A673 (cell line): ENCODE measurements at regions not wholly inside any gene's neighbourhood (a gene's known extent, or its start where the extent isn't known, plus 50 kb on each side); places are given as distances from the start of the nearest gene placed in this dataset.
A peak's percentile ranks its signal among the peaks of the same experiment; 100 is the strongest.

Source experiments
- BruUV-seq: library from RNA; stranded (reverse); fragments of 400-500 nt; replicated peaks from 2 replicates; lab custom pipeline; 2021; lab: Mats Ljungman, UMichigan
- CTCF ChIA-PET: fragments of 300-600 bp; sonication (Branson Sonifier 250); formaldehyde crosslinking; loops from one replicate; lab custom pipeline; 2022; ENCODE audit warnings: antibody characterized with exemption; lab: Charles Lee
- POLR2A ChIA-PET: fragments of 300-600 bp; sonication (Branson Sonifier 250); formaldehyde crosslinking; loops from one replicate; lab custom pipeline; 2022; ENCODE audit warnings: antibody characterized with exemption; ENCODE audit not compliant: low non-redundant PET; lab: Charles Lee
- DNase-seq: peaks from one replicate; pipeline ENCODE4 v3.0.0-alpha.2; 2015; ENCODE audit warnings: low spot score
- H3K27ac ChIP-seq: fragments of 200-600 bp; sonication (generic); 2 replicates; pipeline ENCODE4 v1.5.1; 2016; ENCODE audit warnings: mixed run types, low read depth, mild to moderate bottlenecking, mixed read lengths, antibody characterized with exemption, low read length; ENCODE audit not compliant: poor library complexity, severe bottlenecking
- H3K27me3 ChIP-seq: fragments of 200-600 bp; sonication (generic); replicated peaks from 2 replicates; pipeline ENCODE4 v1.6.1; 2017; ENCODE audit warnings: mixed run types, low read depth, mild to moderate bottlenecking, mixed read lengths, antibody characterized with exemption, low read length; ENCODE audit not compliant: insufficient read depth, poor library complexity
- H3K36me3 ChIP-seq: fragments of 200-600 bp; sonication (generic); 2 replicates; pipeline ENCODE4 v1.6.1; 2016; ENCODE audit warnings: mixed run types, mild to moderate bottlenecking, mixed read lengths, antibody characterized with exemption, low read length; ENCODE audit not compliant: insufficient read depth, poor library complexity, severe bottlenecking
- H3K4me1 ChIP-seq: fragments of 200-600 bp; sonication (generic); 2 replicates; pipeline ENCODE4 v1.6.1; 2017; ENCODE audit warnings: mixed run types, mild to moderate bottlenecking, mixed read lengths, antibody characterized with exemption, low read length; ENCODE audit not compliant: insufficient read depth, poor library complexity, severe bottlenecking
- H3K4me3 ChIP-seq: fragments of 200-600 bp; sonication (generic); 2 replicates; pipeline ENCODE4 v1.5.1; 2016; ENCODE audit warnings: low read depth, mixed run types, mild to moderate bottlenecking, mixed read lengths, low read length; ENCODE audit not compliant: poor library complexity, severe bottlenecking
- H3K9me3 ChIP-seq: fragments of 200-600 bp; sonication (generic); 2 replicates; pipeline ENCODE4 v1.6.1; 2016; ENCODE audit warnings: mixed run types, low read depth, mild to moderate bottlenecking, mixed read lengths, antibody characterized with exemption, low read length; ENCODE audit not compliant: poor library complexity, severe bottlenecking
- CTCF ChIP-seq: fragments of 300-800, 200-600 bp; sonication (generic); conservative IDR thresholded peaks from 2 replicates; pipeline ENCODE4 v1.5.1; 2017; ENCODE audit warnings: low read depth, mild to moderate bottlenecking, antibody characterized with exemption, low read length, moderate library complexity, mixed read lengths
- EZH2 ChIP-seq: fragments of 200-600 bp; sonication (generic); IDR thresholded peaks from 2 replicates; pipeline ENCODE4 v1.6.1; 2017; ENCODE audit warnings: borderline replicate concordance, low read depth, mild to moderate bottlenecking, mixed read lengths, antibody characterized with exemption, low read length; ENCODE audit not compliant: poor library complexity, severe bottlenecking
- intact Hi-C: fragments of 100-400 bp; cut with micrococcal nuclease; formaldehyde crosslinking; loops from one replicate; pipeline ENCODE4 v1.10.0; 2022; ENCODE audit not compliant: unreplicated experiment

GRCh38 chr7:81594767-81595166 is 175.1 kb downstream of the HGF start:
- Histone ChIP-seq H3K36me3 (no peaks in the 10 kb centered on the region), H3K27me3 (no peaks in the 10 kb centered on the region), H3K27ac (no peak overlapping the region), H3K9me3 (no peaks in the 10 kb centered on the region), H3K4me1 (no peaks in the 10 kb centered on the region), H3K4me3 (no peak overlapping the region)
- POLR2A ChIA-PET, result no interaction called here
- intact Hi-C loops, result no loop called here
- CTCF ChIA-PET, result no interaction called here
- TF ChIP-seq EZH2 (no peak), CTCF (no peak)
- peak; percentile 9 for DNase-seq
- BruUV-seq, result no TSS peak

- CTCF ChIA-PET, result no interaction called here
- DNase-seq, result peak; percentile 3
- Histone ChIP-seq H3K4me1 (no peaks in the 10 kb centered on the region), H3K27me3 (no peaks in the 10 kb centered on the region), H3K4me3 (no peak overlapping the region), H3K27ac (no peak overlapping the region), H3K36me3 (no peaks in the 10 kb centered on the region), H3K9me3 (no peaks in the 10 kb centered on the region)
- POLR2A ChIA-PET, result no interaction called here
- no TSS peak for BruUV-seq
- intact Hi-C loops, result no loop called here
- TF ChIP-seq EZH2, result no peak
- TF ChIP-seq CTCF, result no peak
Measured at GRCh38 chr7:81590131-81590530, 179.7 kb downstream of the HGF start.

- ChIA-PET CTCF (no interaction called here), POLR2A (no interaction called here)
- no TSS peak for BruUV-seq
- H3K27ac ChIP-seq, result no peak overlapping the region
- no peaks in the 10 kb centered on the region for H3K9me3 ChIP-seq
- TF ChIP-seq CTCF, result no peak
- TF ChIP-seq EZH2, result no peak
- H3K27me3 ChIP-seq, result no peaks in the 10 kb centered on the region
- no peak for DNase-seq
- H3K36me3 ChIP-seq, result no peaks in the 10 kb centered on the region
- intact Hi-C loops, result no loop called here
- H3K4me3 ChIP-seq, result no peak overlapping the region
- no peaks in the 10 kb centered on the region for H3K4me1 ChIP-seq
Measured at GRCh38 chr7:81584667-81585066, 185.2 kb downstream of the HGF start.
